ENCODE measurements at regions not wholly inside any gene's neighbourhood (a gene's known extent, or its start where the extent isn't known, plus 50 kb on each side); places are given as distances from the start of the nearest gene placed in this dataset.

- ATAC-seq: no peak
- TF ChIP-seq PATZ1 (CRISPR knock-in tag; IDR thresholded peaks at IDR 0.05; ENCODE audit: borderline replicate concordance) (no peak), ZNF70 (CRISPR knock-in tag; IDR thresholded peaks at IDR 0.05) (no peak), OSR1 (CRISPR knock-in tag; IDR thresholded peaks at IDR 0.05) (no peak), ARNTL (CRISPR knock-in tag; IDR thresholded peaks at IDR 0.05; ENCODE audit: borderline replicate concordance, low read depth) (no peak), CSRNP3 (CRISPR knock-in tag; IDR thresholded peaks at IDR 0.05) (no peak), TSHZ2 (CRISPR knock-in tag; IDR thresholded peaks at IDR 0.05) (no peak), SNAI2 (CRISPR knock-in tag; IDR thresholded peaks at IDR 0.05) (no peak)
These were observed 144.1 kb downstream of the SYF2 start for GRCh38 chr1:25088180-25088701.

GRCh38 chr1:25086518-25087079 lies 145.7 kb downstream of the SYF2 start:
- no peak for TF ChIP-seq RARB (CRISPR knock-in tag; IDR thresholded peaks at IDR 0.05)
- no peak for TF ChIP-seq ZNF70 (CRISPR knock-in tag; IDR thresholded peaks at IDR 0.05)
- TF ChIP-seq BACH2 (CRISPR knock-in tag; IDR thresholded peaks at IDR 0.05; ENCODE audit: borderline replicate concordance): no peak
- no peak for TF ChIP-seq PPARA (CRISPR knock-in tag; IDR thresholded peaks at IDR 0.05; ENCODE audit: borderline replicate concordance)
- TF ChIP-seq TOX (CRISPR knock-in tag; IDR thresholded peaks at IDR 0.05; ENCODE audit: borderline replicate concordance): no peak
- TF ChIP-seq POU6F1 (CRISPR knock-in tag; IDR thresholded peaks at IDR 0.05; ENCODE audit: borderline replicate concordance, low read depth): no peak
- TF ChIP-seq GLIS3 (CRISPR knock-in tag; IDR thresholded peaks at IDR 0.05): no peak
- no peak for TF ChIP-seq CREB5 (CRISPR knock-in tag; IDR thresholded peaks at IDR 0.05; ENCODE audit: low read depth)
- no peak for TF ChIP-seq OSR1 (CRISPR knock-in tag; IDR thresholded peaks at IDR 0.05)
- no peak for TF ChIP-seq TSHZ2 (CRISPR knock-in tag; IDR thresholded peaks at IDR 0.05)
- no peak for TF ChIP-seq PATZ1 (CRISPR knock-in tag; IDR thresholded peaks at IDR 0.05; ENCODE audit: borderline replicate concordance)
- no peak for TF ChIP-seq ZC3H10 (CRISPR knock-in tag; IDR thresholded peaks at IDR 0.05)
- TF ChIP-seq TCF4 (CRISPR knock-in tag; IDR thresholded peaks at IDR 0.05; ENCODE audit: borderline replicate concordance): no peak
- TF ChIP-seq ZFP3 (CRISPR knock-in tag; IDR thresholded peaks at IDR 0.05): no peak
- TF ChIP-seq CSDC2 (CRISPR knock-in tag; IDR thresholded peaks at IDR 0.05): no peak
- TF ChIP-seq ZNF565 (CRISPR knock-in tag; conservative IDR thresholded peaks at IDR 0.05; ENCODE audit: low read depth): no peak
- TF ChIP-seq ESRRG (CRISPR knock-in tag; IDR thresholded peaks at IDR 0.05): no peak
- TF ChIP-seq ZFP30 (CRISPR knock-in tag; IDR thresholded peaks at IDR 0.05): no peak
- TF ChIP-seq SNAI2 (CRISPR knock-in tag; IDR thresholded peaks at IDR 0.05): no peak
- TF ChIP-seq CSRNP3 (CRISPR knock-in tag; IDR thresholded peaks at IDR 0.05): no peak
- no peak for ATAC-seq
